ENCODE measurements at regions not wholly inside any gene's neighbourhood (a gene's known extent, or its start where the extent isn't known, plus 50 kb on each side); places are given as distances from the start of the nearest gene placed in this dataset.

GRCh38 chr14:98964171-98964570, 307.8 kb downstream of the BCL11B start:
- ChIA-PET POLR2A (no interaction called here), CTCF (no interaction called here)
- no peak for DNase-seq (ENCODE audit: extremely low spot score)
- TF ChIP-seq CTCF (IDR thresholded peaks at IDR 0.05; ENCODE audit: control extremely low read depth, extremely low read depth, low read depth, missing control alignments): no peak

DNA sequence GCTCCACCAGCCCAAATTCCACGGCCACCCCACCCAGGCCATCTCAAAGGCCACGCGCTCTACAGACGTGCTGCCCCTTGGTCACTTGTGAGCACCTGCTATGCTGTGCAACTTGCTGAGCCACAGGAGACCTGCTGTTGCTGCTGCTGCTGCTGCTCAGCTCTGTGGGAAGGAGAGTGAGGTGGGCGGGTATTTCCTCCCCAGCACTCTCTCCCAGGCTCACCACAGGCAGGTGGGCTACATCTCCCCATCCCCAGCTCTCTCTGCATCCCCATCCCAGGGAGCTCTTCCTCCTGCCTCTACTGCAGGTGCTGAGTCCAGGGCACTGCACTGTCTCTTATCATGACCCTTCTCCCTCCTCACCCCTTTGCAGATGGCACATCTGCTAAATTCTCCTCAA, 306.9 kb downstream of the BCL11B start:
- POLR2A ChIA-PET: no interaction called here
- CTCF ChIA-PET: no interaction called here
- DNase-seq (ENCODE audit: extremely low spot score): no peak
- no peak for TF ChIP-seq CTCF (IDR thresholded peaks at IDR 0.05; ENCODE audit: control extremely low read depth, extremely low read depth, low read depth, missing control alignments)

- ChIA-PET POLR2A (no interaction called here), CTCF (no interaction called here)
- no peak for DNase-seq (ENCODE audit: extremely low spot score)
- TF ChIP-seq CTCF (IDR thresholded peaks at IDR 0.05; ENCODE audit: control extremely low read depth, extremely low read depth, low read depth, missing control alignments): no peak
Observed at GRCh38 chr14:98966016-98966415, 306.0 kb downstream of the BCL11B start.

DNA sequence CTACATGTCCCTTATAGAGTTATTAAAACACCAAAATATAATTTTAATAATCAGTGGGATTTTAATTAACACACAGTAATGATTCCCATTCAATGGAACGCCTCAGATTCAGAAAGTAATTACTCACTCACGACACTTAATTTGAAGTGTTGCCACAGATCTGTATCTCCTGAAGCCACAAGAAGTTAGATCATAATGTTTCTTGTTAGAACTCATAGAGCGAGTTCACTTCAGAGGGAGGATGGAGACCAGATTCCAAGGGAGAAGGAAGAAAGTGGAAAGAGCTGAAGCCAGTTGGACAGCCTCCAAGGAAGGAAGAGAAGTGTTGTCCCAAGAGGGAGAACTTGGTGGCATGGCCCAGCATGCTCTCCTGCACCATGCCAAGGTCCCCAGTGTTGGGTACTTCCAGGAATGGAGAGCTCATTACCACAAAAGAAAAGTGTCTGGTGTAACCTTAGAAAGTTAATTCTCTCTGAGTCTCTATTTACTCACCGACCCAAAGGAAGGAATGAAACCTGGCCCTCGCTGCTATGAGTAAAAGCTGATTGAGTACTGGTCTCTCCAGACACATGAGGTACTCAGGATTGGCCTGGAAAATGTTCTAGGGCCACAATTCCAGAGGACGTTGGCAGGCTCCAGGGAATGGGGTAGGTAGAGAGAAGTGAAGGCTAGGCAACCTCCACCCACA, 305.4 kb downstream of the BCL11B start:
- CTCF ChIA-PET: no interaction called here
- TF ChIP-seq CTCF (IDR thresholded peaks at IDR 0.05; ENCODE audit: control extremely low read depth, extremely low read depth, low read depth, missing control alignments): no peak
- no peak for DNase-seq (ENCODE audit: extremely low spot score)
- POLR2A ChIA-PET: no interaction called here

GRCh38 chr14:98974113-98974512, 297.9 kb downstream of the BCL11B start:
- ChIA-PET CTCF (no interaction called here), POLR2A (no interaction called here)
- no peak for DNase-seq (ENCODE audit: extremely low spot score)
- TF ChIP-seq CTCF (IDR thresholded peaks at IDR 0.05; ENCODE audit: control extremely low read depth, extremely low read depth, low read depth, missing control alignments): no peak

DNA sequence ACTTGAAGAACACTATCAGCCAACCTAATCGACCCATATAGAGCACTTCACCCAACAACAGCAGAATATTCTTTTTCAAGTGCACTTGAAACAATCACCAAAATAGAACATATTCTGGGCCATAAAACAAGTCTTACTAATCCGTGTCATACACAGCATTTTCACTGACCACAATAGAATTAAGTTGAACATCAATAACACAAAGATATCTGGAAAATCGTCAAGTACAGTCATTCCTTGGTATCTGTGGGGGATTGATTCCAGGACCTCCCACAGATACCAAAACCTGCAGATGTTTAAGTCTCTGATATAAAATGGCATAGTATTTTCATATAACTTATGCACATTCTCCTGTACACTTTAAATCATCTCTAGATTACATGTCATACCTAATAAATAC, 295.7 kb downstream of the BCL11B start:
- ChIA-PET CTCF (no interaction called here), POLR2A (no interaction called here)
- no peak for TF ChIP-seq CTCF (IDR thresholded peaks at IDR 0.05; ENCODE audit: control extremely low read depth, extremely low read depth, low read depth, missing control alignments)
- DNase-seq (ENCODE audit: extremely low spot score): no peak

DNA sequence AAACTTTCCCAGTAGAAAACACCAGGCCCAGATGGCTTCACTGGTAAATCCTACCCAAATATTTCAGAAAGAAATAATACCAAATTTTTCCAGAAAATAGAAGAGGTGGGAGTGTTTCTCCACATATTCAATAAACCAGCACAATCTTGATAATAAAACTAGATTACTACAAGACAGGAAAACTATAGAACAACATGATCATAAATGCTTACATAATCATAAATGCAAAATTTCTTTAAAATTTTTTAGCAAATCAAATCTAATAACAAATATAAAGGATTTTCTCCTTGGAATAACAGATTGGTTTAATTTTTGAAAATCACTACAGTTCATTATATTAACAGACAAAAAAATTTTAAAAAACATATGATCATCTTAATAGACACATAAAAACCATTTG, 294.5 kb downstream of the BCL11B start:
- no peak for DNase-seq (ENCODE audit: extremely low spot score)
- CTCF ChIA-PET: no interaction called here
- POLR2A ChIA-PET: no interaction called here
- no peak for TF ChIP-seq CTCF (IDR thresholded peaks at IDR 0.05; ENCODE audit: control extremely low read depth, extremely low read depth, low read depth, missing control alignments)
